ENCODE measurements at regions not wholly inside any gene's neighbourhood (a gene's known extent, or its start where the extent isn't known, plus 50 kb on each side); places are given as distances from the start of the nearest gene placed in this dataset.

DNA sequence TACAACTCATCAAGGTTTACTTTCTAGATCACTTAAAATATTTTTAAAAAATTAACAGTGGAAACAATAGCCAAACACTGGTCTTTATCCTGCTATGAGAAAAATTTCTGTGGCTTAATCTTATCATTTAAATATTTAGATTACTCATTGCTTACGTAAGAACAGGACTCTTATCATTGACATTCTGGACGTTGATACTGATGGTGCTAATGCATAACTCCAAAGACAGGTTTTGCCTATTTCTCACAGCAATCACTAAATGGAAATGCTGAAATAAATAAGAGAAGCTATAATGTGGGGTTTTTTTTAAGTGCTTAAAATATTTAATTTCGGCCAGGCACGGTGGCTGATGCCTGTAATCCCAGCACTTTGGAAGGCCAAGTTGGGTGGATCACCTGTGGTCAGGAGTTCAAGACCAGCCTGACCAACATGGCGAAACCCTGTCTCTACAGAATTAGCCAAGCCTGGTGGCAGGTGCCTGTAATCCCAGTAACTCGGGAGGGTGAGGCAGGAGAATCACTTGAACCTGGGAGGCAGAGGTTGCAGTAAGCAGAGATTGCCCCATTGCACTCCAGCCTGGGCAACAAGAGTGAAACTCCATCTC lies 195.0 kb downstream of the HGF start:
- TF ChIP-seq, protein P1, sequence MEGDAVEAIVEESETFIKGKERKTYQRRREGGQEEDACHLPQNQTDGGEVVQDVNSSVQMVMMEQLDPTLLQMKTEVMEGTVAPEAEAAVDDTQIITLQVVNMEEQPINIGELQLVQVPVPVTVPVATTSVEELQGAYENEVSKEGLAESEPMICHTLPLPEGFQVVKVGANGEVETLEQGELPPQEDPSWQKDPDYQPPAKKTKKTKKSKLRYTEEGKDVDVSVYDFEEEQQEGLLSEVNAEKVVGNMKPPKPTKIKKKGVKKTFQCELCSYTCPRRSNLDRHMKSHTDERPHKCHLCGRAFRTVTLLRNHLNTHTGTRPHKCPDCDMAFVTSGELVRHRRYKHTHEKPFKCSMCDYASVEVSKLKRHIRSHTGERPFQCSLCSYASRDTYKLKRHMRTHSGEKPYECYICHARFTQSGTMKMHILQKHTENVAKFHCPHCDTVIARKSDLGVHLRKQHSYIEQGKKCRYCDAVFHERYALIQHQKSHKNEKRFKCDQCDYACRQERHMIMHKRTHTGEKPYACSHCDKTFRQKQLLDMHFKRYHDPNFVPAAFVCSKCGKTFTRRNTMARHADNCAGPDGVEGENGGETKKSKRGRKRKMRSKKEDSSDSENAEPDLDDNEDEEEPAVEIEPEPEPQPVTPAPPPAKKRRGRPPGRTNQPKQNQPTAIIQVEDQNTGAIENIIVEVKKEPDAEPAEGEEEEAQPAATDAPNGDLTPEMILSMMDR (IDR thresholded peaks at IDR 0.05), result no peak
- TF ChIP-seq JAZF1 (CRISPR knock-in tag; IDR thresholded peaks at IDR 0.05) (no peak), TCF7 (CRISPR knock-in tag; IDR thresholded peaks at IDR 0.05; ENCODE audit: low read depth) (no peak)
- TF ChIP-seq, protein P2, sequence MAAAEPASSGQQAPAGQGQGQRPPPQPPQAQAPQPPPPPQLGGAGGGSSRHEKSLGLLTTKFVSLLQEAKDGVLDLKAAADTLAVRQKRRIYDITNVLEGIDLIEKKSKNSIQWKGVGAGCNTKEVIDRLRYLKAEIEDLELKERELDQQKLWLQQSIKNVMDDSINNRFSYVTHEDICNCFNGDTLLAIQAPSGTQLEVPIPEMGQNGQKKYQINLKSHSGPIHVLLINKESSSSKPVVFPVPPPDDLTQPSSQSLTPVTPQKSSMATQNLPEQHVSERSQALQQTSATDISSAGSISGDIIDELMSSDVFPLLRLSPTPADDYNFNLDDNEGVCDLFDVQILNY (CRISPR knock-in tag; IDR thresholded peaks at IDR 0.05), result no peak
